Calu3 (cell line): ENCODE measurements at regions not wholly inside any gene's neighbourhood (a gene's known extent, or its start where the extent isn't known, plus 50 kb on each side); places are given as distances from the start of the nearest gene placed in this dataset.

Source experiments
- BruUV-seq: library from RNA; stranded (reverse); fragments of 400-500 nt; replicated peaks from 2 replicates; lab custom pipeline; 2021; lab: Mats Ljungman, UMichigan
- CTCF ChIA-PET: fragments of 300-600 bp; sonication (Branson Sonifier 250); formaldehyde crosslinking; loops from one replicate; lab custom pipeline; 2022; ENCODE audit warnings: antibody characterized with exemption; lab: Charles Lee
- DNase-seq: peaks from one replicate; pipeline ENCODE4 v3.0.0; 2022
- H3K27ac Mint-ChIP-seq: one replicate; pipeline ENCODE4 v1.8.0; 2022; ENCODE audit warnings: mixed read lengths; ENCODE audit not compliant: unreplicated experiment
- H3K27me3 Mint-ChIP-seq: one replicate; pipeline ENCODE4 v1.8.0; 2022; ENCODE audit warnings: mixed read lengths; ENCODE audit not compliant: unreplicated experiment
- H3K36me3 Mint-ChIP-seq: one replicate; pipeline ENCODE4 v1.8.0; 2022; ENCODE audit warnings: mild to moderate bottlenecking, moderate library complexity, mixed read lengths; ENCODE audit not compliant: insufficient read depth, unreplicated experiment
- H3K4me1 Mint-ChIP-seq: one replicate; pipeline ENCODE4 v1.8.0; 2022; ENCODE audit warnings: mild to moderate bottlenecking, low read depth, mixed read lengths; ENCODE audit not compliant: unreplicated experiment
- H3K4me3 Mint-ChIP-seq: one replicate; pipeline ENCODE4 v1.8.0; 2022; ENCODE audit warnings: mild to moderate bottlenecking, low read depth, moderate library complexity, mixed read lengths; ENCODE audit not compliant: unreplicated experiment
- H3K9me3 Mint-ChIP-seq: one replicate; pipeline ENCODE4 v1.8.0; 2022; ENCODE audit warnings: low read depth, mixed read lengths; ENCODE audit not compliant: unreplicated experiment
- CTCF ChIP-seq: fragments of 200-600 bp; IDR thresholded peaks from one replicate; pipeline ENCODE4 v1.8.0; 2022; ENCODE audit warnings: antibody characterized with exemption; ENCODE audit not compliant: unreplicated experiment
- intact Hi-C: fragments of 100-400 bp; cut with micrococcal nuclease; formaldehyde crosslinking; loops from one replicate; pipeline ENCODE4 v1.10.0; 2022; ENCODE audit not compliant: unreplicated experiment

DNA sequence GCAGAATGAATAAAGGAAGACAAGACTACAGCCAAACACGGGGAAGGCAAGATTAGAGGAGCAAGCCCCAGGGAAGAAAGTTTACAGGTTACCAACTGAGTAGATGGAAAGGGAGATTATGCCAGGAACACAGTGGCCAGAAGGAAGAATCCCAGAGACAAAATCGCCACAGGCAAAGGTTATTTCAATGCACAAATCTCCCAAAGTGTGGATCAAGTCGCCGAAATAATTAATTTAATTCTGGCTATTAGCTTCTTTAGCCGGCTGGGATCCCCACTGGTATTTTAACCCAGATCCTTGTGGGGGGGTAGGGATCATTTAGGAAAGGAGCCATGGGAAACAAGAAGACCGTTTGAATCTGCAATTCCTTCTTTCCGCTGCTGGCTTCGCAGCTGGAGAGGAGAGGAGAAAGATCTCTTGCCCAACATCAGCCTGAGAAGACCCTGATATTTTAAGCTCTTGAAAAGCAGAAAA, 171.0 kb downstream of the DHX15 start:
- intact Hi-C loops, result no loop called here
- H3K36me3 Mint-ChIP-seq, result no peaks in the 10 kb centered on the region
- no peak overlapping the region for H3K27ac Mint-ChIP-seq
- H3K9me3 Mint-ChIP-seq, result no peaks in the 10 kb centered on the region
- no peaks in the 10 kb centered on the region for H3K4me1 Mint-ChIP-seq
- TF ChIP-seq CTCF, result no peak
- CTCF ChIA-PET, result no interaction called here
- H3K4me3 Mint-ChIP-seq, result no peak overlapping the region
- H3K27me3 Mint-ChIP-seq, result no peaks in the 10 kb centered on the region
- no peak for DNase-seq
- BruUV-seq, result no TSS peak

- no peaks in the 10 kb centered on the region for H3K4me1 Mint-ChIP-seq
Measured at GRCh38 chr4:24411806-24412205, 172.5 kb downstream of the DHX15 start.

DNA sequence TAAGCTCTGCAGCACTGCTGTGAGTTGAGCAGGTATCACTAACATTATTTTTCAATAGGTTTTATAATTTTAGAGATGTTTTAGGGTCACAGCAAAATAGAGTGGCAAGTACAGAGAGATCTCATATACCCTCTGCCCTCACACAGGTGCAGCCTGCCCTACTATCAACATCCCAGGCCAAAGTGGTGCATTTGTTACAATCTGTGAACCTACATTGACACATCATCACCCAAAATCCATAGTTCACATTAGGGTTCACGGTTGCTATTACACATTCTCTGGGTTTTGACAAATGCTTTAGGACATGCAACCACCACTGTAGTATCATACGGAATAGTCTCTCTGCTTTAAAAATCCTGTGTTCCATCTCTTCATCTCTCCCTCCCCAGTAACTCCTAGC, 173.1 kb downstream of the DHX15 start:
- Mint-ChIP-seq H3K27ac (no peak overlapping the region), H3K4me1 (no peaks in the 10 kb centered on the region), H3K36me3 (no peaks in the 10 kb centered on the region), H3K4me3 (no peak overlapping the region), H3K27me3 (no peaks in the 10 kb centered on the region), H3K9me3 (no peaks in the 10 kb centered on the region)
- CTCF ChIA-PET, result no interaction called here
- intact Hi-C loops, result no loop called here
- no TSS peak for BruUV-seq
- DNase-seq, result no peak
- no peak for TF ChIP-seq CTCF

More at GRCh38 chr4:24411806-24412205, 172.5 kb downstream of the DHX15 start:
- no peaks in the 10 kb centered on the region for H3K36me3 Mint-ChIP-seq
- CTCF ChIA-PET, result no interaction called here
- H3K4me3 Mint-ChIP-seq, result no peak overlapping the region
- BruUV-seq, result no TSS peak
- no peaks in the 10 kb centered on the region for H3K27me3 Mint-ChIP-seq
- intact Hi-C loops, result no loop called here
- no peaks in the 10 kb centered on the region for H3K9me3 Mint-ChIP-seq
- DNase-seq, result no peak
- TF ChIP-seq CTCF, result no peak
- no peak overlapping the region for H3K27ac Mint-ChIP-seq

- CTCF ChIA-PET, result interaction anchor here (0.6 kb wide), 1 partner anchor 736 kb away, joined by 4 read pairs; no protein-coding TSS in a partner anchor
- Mint-ChIP-seq H3K4me1 (no peaks in the 10 kb centered on the region), H3K27me3 (no peaks in the 10 kb centered on the region), H3K4me3 (no peak overlapping the region), H3K27ac (no peak overlapping the region), H3K9me3 (no peaks in the 10 kb centered on the region), H3K36me3 (no peaks in the 10 kb centered on the region)
- TF ChIP-seq CTCF, result no peak
- intact Hi-C loops, result no loop called here
- DNase-seq, result no peak
- no TSS peak for BruUV-seq
Measured at GRCh38 chr4:24408640-24409039, 175.7 kb downstream of the DHX15 start.
